LNCAP (cell line): ENCODE measurements at regions not wholly inside any gene's neighbourhood (a gene's known extent, or its start where the extent isn't known, plus 50 kb on each side); places are given as distances from the start of the nearest gene placed in this dataset.

Experiments used
- TF ChIP-seq, protein P1 (sequence below): fragments of 450-650 bp; IDR thresholded peaks from 2 replicates; pipeline ENCODE4 v1.5.1; 2017; ENCODE audit warnings: mild to moderate bottlenecking

DNA sequence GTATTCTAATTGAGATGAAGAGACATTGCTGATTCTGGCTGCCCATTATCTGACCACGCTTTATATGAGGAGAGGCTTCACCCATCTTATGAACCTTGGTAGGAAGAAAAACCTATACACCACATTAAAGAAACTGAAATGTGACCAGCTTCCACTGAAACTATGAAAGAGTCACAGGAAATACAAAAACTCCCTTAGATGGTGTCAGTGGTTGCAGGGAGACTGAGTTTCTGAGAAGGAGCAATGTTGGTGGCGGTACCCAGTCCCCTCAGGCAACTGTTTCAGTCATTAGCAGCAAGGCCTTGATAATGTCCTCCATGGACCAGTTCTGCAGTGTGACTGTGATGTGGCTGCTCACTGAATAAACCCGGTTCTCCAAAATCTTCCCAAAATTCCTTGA lies 110.5 kb upstream of the FTMT start:
- TF ChIP-seq, protein P1, sequence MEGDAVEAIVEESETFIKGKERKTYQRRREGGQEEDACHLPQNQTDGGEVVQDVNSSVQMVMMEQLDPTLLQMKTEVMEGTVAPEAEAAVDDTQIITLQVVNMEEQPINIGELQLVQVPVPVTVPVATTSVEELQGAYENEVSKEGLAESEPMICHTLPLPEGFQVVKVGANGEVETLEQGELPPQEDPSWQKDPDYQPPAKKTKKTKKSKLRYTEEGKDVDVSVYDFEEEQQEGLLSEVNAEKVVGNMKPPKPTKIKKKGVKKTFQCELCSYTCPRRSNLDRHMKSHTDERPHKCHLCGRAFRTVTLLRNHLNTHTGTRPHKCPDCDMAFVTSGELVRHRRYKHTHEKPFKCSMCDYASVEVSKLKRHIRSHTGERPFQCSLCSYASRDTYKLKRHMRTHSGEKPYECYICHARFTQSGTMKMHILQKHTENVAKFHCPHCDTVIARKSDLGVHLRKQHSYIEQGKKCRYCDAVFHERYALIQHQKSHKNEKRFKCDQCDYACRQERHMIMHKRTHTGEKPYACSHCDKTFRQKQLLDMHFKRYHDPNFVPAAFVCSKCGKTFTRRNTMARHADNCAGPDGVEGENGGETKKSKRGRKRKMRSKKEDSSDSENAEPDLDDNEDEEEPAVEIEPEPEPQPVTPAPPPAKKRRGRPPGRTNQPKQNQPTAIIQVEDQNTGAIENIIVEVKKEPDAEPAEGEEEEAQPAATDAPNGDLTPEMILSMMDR = no peak

DNA sequence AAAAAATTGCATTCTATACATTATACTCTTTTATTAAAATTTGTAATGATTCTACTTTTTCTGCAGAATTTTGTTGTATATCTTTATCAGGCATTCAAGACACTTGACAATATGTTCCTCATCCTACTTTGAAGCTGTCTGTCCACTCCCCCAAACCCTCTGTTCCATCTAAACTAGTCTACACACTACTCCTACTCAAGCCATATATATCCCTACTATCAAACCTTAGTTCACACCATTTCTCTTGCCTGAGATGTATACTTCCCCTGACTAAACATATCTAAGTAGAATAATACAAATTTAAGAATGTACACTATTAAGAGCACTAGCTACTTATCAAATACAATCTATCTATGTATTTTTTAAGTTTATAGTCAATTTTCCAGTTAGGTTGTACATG lies 107.1 kb upstream of the FTMT start:
- TF ChIP-seq, protein P1 = no peak

DNA sequence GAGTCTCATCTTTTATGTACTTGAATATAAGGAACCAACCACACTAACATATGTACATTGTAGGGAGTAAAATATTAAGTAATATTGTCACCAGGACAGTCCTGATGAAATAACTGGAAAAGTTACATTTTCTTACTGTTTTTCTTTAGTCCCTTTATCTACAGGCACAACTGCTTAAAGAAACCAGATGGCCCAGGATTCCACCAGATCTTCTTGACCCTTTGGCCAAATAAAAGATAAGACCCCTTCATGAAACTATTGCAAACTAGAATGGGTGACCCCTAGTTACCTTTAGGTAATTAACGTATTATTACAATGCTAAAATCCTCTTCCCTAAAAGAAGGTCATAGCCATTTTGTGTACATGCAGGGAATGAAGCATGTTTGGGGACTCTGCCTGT lies 106.3 kb upstream of the FTMT start:
- TF ChIP-seq, protein P1 = no peak

DNA sequence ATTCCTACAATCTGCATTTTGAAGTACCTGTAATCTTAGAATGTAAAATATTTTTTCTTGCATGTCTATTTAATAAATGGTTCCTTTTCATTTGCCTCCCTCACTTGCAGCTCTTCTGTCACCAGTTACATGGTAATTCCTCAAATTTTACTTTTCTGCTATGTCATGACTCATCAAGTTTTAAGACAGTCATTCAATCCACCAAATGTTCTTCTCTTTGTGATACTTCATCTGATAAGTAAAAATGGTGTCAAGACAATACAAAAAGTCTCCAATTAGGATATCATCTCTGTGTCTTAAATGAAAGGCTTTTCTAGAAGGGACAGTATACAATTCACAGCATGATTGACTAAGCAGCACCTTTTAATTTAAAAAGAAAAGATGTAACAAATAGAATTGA lies 104.9 kb upstream of the FTMT start:
- TF ChIP-seq, protein P1 = no peak

DNA sequence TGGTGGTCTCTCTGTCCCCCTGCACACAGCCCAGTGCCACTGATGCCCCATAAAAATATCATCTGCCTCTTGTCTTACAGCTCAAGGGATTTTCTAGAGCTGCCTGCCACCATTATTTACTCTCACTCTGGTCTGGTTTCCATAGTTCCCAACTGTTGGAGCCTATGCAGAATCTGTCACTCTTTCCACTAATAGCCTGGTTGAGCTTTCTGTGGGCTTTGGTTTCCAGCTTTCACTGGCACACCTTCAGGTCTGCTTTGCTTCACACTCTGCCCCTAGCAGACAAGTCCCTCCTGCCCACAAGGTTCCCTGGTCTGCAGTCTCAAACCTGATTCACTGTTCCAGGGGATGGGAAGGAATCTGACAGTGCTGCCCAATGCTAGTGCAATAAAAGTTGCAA lies 103.0 kb upstream of the FTMT start:
- TF ChIP-seq, protein P1 = no peak

DNA sequence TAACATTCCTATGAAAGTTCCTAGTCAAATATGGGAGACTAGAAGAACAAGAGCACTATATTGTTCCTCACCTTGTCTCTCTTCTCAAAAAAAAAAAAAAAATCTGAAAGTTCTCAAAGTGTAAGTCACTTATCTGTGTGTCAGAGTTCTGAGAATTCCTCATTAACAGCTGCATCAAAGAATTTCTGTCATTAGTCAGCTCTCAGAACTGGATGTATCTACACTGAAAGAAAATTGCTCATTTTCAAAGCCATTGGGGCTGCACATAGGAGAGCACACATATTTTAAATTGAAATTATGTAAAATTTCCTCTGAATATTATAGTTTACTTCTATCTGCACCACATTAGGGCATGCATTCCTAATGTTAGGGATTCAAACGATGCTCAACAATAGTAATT lies 99.5 kb upstream of the FTMT start:
- TF ChIP-seq, protein P1 = no peak

DNA sequence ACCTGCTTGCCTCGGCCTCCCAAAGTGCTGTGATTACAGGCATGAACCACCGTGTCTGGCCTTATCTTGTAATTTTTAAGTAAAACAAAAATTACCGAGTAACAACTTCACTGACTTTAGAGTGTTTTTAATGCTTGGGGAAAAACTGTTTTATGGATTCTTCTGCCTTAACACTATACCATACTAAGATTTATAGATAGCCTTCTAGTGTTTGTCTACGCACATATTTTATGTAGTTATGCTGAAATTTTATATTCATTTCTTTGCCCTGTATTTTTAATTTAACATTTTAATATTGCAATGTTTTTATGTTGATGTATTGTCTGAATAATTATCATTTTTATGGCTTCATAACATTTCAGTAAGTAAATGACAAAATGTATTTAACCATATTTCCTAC lies 96.4 kb upstream of the FTMT start:
- TF ChIP-seq, protein P1 = no peak

DNA sequence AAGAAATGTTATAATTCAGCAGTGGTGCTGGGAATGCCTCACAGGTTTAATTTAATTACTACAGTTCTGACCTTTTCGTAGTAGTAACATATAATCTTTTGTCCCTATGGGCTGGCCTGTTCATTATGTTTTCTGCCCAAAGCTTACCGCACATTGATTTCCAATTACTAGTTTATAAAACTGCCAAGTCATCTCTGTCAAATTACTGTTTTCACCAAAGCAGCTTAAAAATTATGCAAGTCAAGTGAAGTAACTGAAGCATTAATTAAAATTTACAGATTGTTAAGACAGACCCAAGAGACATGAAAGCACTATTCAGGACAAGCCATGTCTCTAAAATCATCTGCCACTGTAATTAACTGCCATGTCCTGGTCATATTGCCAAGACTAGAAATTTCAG lies 93.9 kb upstream of the FTMT start:
- TF ChIP-seq, protein P1 = no peak
